HG03354 (cell line): ENCODE measurements at regions not wholly inside any gene's neighbourhood (a gene's known extent, or its start where the extent isn't known, plus 50 kb on each side); places are given as distances from the start of the nearest gene placed in this dataset.

ENCODE experiments used
- ATAC-seq: cut with Tn5 transposase; IDR thresholded peaks from one replicate; pipeline ENCODE4 v1.9.1; 2021; ENCODE audit warnings: mild to moderate bottlenecking; ENCODE audit not compliant: unreplicated experiment, poor library complexity, severe bottlenecking

- ATAC-seq: no peak
Measured at GRCh38 chr22:49597428-49598039, 230.1 kb downstream of the BRD1 start.

DNA sequence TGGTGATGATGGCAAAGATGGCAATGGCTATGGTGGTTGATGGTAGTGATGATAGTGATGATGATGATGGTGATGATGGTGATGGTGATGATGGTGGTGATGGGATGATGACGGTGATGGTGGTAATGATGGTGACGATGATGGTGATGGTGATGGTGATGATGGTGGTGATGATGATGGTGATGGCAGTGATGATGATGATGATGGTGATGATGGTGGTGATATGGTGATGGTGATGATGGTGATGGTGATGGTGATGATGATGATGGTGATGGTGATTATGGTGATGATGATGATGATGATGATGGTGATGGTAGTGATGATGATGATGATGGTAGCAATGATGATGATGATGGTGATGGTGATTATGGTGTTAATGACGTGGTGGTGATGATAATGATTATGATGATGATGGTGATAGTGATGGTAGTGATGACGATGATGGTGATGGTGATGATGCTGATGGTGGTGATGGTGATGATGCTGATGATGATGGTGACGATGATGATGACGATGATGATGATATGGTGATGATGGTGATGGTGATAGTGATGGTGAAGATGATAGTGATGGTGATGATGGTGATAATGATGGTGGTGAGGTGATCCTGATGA is 232.1 kb downstream of the BRD1 start:
- ATAC-seq: no peak

GRCh38 chr22:49594078-49594477 is 233.6 kb downstream of the BRD1 start:
- no peak for ATAC-seq

- no peak for ATAC-seq
Measured at GRCh38 chr22:49593509-49593908, 234.2 kb downstream of the BRD1 start.

GRCh38 chr22:49592780-49593501 is 234.7 kb downstream of the BRD1 start:
- no peak for ATAC-seq

DNA sequence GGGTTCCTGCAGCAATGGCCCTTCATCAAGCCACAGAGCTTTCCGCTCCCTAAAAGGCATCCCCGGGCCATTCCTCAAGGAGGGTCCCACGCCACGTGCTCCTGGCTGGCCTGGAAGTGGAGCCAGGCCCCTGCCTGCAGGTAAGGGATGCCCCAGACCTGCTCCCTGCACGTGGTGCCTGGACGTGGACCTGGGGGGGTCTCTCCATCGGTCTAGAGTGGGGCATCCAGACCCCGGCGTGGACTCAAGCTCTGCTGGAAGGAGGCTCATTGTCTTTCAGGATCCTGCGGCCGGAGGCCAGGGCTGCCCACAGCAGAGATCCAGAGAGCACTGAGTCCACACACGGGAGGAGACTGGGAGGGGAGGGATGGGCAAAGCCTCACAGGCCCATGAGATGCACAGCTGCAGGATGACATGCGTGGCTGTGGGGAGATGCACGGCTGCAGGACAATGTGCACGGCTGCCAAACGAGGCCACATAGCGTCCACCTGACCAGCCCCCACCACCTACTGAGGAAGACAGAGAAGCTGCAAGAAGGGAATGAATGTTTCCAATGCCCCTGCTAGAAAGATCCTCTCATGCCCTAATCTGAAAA is 236.7 kb downstream of the BRD1 start:
- no peak for ATAC-seq

DNA sequence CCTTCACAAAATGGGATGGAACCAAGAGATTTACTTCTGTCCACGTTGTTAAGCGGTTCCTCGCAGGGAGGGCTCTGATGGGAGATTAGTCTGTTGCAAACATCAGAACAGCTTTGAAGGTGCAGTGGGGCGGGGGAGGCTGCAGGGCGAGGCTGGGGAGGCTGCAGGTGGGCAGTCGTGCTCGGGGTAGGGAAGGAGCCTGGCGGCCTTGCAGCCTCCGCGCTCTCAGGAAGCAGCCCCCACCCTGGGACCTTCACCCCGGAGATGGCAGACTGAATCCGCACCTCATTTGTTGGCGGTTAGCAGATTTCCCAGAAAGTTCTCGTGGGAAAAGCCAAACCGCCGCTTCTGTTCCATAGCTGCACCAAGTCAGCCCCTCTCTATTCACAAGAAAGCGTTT is 237.3 kb downstream of the BRD1 start:
- no peak for ATAC-seq

- ATAC-seq: no peak
Measured at GRCh38 chr22:49589811-49590210, 237.9 kb downstream of the BRD1 start.

GRCh38 chr22:49589301-49589700 is 238.4 kb downstream of the BRD1 start:
- ATAC-seq: no peak

- no peak for ATAC-seq
Measured at GRCh38 chr22:49588739-49589138, 238.9 kb downstream of the BRD1 start.

DNA sequence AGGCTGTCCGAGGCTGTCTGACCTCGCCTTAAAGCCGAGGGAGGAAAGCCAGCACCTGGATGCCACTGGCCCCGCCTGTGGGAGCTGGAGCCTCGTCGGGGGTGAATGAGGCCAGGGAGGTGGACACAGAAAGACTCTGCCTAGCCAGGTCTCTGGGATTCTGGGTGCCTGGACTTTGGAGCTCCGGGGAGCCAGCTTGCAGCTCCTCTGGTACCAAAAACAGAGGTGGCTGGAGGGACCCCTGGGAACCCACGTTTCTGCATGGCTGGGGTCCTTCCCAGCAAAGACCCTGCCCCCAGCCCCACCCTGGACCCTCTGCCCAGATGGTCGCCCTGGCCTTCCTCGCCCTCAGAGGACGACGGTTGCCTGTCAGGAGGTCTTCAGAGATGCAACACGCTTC is 239.7 kb downstream of the BRD1 start:
- ATAC-seq: no peak

- ATAC-seq: no peak
Measured at GRCh38 chr22:49587421-49587820, 240.3 kb downstream of the BRD1 start.

- ATAC-seq: no peak
Measured at GRCh38 chr22:49586873-49587272, 240.8 kb downstream of the BRD1 start.

GRCh38 chr22:49586244-49586748 is 241.4 kb downstream of the BRD1 start:
- ATAC-seq: no peak

DNA sequence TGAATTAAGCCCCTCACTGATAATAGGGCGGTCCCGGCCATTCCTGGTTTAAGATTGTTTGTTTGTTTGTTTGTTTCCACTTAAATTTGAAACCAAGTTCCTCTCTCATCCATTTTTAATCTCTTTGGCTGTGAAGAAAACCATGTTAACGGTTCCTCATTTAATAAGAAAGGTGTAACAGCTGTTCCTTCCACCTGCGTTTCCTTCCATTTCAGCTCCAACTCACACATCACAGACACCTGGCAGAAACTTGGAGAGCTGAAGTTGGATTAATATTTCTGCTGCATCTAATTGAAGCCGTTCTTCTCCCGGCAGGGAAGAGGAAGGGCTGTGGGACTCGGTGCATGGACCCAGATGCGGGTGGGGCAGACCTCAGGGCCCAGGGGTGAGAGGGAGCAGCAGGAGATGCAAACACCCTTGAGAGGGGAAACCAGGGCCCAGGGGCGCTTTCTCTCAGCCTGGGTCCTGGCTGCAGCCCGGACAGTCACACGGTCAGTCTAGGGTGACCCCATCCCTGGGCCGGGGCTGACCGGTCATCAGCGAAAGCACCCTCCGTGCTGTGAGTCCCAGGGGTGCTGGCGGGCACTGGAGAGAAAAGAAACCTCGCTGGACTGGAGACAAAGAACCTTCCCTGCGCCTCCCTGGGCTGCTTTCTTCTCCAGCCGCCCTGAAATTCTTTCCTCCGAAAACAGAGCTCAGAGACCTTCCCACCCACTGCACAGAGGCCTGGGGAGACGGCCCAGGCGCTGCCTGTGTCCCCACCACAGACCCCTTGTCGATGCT is 242.0 kb downstream of the BRD1 start:
- ATAC-seq: no peak

DNA sequence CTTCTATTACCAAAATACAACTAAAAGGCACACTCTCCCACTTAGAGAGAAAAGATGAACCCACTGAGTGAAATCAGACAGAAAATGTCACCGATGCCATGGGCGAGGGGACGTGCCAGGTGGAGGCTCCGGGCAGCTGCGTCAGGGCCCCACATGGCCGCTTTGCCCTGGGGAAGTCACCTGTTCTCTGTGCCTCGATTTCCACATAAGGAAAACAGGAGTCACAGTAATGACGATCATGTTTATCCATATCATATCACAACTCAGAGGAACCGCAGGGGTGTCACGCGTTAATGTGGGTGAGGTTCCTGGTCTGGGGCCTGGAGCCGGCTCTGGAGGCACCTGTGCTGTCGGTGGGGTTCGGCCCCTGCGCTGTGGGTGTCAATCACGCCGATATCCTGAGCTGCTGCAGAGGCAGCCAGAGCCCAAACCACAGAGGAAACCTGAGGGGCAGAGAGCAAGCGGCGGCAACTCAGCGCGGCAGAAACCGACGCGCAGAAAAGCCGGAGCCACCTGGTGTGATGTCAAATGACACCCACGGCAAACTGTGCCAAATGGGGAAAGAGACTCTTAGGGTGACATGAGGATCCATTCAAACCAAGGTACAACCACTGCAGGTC is 243.7 kb downstream of the BRD1 start:
- ATAC-seq: no peak

DNA sequence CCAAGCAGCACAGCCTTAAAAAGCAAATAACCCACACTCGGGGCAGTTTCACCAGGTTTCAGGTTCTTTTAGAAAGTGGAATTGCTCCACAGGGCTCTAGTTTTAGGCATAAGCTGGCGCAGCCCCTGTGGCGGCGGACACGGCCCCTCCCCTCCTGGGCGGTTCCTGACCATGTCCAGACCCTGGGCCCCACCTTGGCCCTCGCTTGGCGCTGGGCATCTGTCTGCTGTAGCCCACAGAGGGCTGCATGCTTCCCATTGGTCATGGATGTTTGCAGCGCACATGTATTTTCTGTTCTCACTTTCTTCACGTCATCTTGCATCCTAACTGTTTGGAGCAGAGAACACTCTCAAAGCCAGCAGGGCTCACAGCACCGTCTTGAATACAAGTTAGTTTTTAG is 244.3 kb downstream of the BRD1 start:
- ATAC-seq: no peak

- no peak for ATAC-seq
Measured at GRCh38 chr22:49582678-49583077, 245.0 kb downstream of the BRD1 start.

DNA sequence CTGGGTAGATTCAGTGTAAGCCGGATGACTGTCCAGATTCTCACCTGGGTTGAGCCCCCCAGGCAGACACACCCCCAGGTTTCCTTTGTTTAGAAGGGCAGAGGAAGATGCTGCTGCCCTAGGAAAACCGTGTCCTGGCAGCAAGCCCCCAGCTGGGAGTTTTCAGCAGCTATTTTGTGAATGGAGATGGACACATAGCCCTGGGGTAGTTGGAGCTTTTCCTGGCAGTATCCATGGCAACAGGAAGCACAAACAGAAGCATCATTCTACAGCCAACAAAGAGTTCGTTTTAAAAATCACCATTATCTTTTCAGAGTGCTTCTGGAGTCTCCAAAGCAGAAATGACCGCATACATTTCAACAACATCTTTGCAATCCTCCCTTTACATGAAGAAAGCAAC is 245.5 kb downstream of the BRD1 start:
- no peak for ATAC-seq

GRCh38 chr22:49580024-49580423 is 247.6 kb downstream of the BRD1 start:
- no peak for ATAC-seq
